Heart left ventricle (tissue), 13 donors: ENCODE measurements at regions not wholly inside any gene's neighbourhood (a gene's known extent, or its start where the extent isn't known, plus 50 kb on each side); places are given as distances from the start of the nearest gene placed in this dataset.

Experiments used
- POLR2A ChIP-seq, 2 donors: fragments of 450-650 bp; IDR thresholded peaks; one replicate each; pipeline ENCODE4 v1.6.1; 2017; ENCODE audit warnings: antibody characterized with exemption in 2 of 2, mild to moderate bottlenecking in 2 of 2, moderate library complexity in 2 of 2
- TF ChIP-seq, protein P1 (sequence below), 12 donors: fragments of 200-600 bp; sonication (generic) in 4 of 12; IDR thresholded peaks; one replicate each; pipeline versions ENCODE4 v1.5.0 to v1.8.0; 2018 to 2022; ENCODE audit warnings: antibody characterized with exemption in 12 of 12, mild to moderate bottlenecking in 5 of 12
- donor health status: ischemic (EF 13 %, LVEDD 7.1; RV severe dilation, severe dysfunction).
- donor health status: DM: no; HTN: yes; CAD: no.
- donor health status: DM: no; HTN: no; CAD: no.
- donor health status: ischemic (EF 25% LVEDD 6.9; RV normal size, moderate dysfunction).
- donor health status: ischemic (EF 25% LVEDD 5.7; RV mildly dilated, moderate dysfunction).
- donor health status: ischemic (EF 35%, LVEDD 5.7; RV mildly dilated, moderate dysfunction).
- donor health status: nonischemic (EF 11% LVEDD 7.7; RV severe dilation, severe dysfunction).
- donor health status: DM: yes; HTN: yes; CAD: no.
- donor health status: PGD.
- donor health status: ischemic (EF 29% LVEDD 5.4; RV normal size, mild dysfunction).
- donor health status: nonischemic (EF 23%, LVEDD 6.1; RV moderate dilation, normal function).

DNA sequence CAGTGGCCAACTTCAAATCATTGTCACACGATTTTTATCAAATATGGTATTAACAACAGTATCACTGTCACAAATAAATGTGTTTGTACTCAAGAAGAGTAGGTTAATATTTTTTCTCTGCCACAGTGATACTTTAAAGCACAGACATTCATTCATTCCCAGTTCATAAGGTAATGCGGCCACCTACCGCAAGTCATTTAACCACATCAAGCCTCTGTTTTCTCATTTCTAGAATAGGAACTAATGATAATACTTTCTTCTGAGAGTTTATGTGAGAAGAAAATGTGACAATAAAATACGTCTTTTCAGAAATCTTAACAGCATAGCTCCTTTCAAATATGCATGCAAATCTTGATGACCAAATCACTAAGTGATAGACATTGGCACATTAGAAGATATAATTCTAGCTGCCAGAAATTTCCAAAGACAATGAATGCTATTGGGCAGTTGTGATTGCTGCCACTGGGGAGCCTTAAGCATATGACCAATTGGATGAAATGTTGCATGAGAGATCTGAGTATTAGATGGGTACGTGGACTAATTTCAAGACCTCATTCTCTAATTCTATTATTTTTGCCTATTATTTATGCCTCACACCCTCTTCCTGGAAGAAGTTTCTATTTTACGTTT is 430.9 kb downstream of the PID1 start:
- TF ChIP-seq, protein P1, sequence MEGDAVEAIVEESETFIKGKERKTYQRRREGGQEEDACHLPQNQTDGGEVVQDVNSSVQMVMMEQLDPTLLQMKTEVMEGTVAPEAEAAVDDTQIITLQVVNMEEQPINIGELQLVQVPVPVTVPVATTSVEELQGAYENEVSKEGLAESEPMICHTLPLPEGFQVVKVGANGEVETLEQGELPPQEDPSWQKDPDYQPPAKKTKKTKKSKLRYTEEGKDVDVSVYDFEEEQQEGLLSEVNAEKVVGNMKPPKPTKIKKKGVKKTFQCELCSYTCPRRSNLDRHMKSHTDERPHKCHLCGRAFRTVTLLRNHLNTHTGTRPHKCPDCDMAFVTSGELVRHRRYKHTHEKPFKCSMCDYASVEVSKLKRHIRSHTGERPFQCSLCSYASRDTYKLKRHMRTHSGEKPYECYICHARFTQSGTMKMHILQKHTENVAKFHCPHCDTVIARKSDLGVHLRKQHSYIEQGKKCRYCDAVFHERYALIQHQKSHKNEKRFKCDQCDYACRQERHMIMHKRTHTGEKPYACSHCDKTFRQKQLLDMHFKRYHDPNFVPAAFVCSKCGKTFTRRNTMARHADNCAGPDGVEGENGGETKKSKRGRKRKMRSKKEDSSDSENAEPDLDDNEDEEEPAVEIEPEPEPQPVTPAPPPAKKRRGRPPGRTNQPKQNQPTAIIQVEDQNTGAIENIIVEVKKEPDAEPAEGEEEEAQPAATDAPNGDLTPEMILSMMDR (IDR thresholded peaks at IDR 0.05) = no peak
- TF ChIP-seq POLR2A (IDR thresholded peaks at IDR 0.05) = no peak
